A673 (cell line): ENCODE measurements at regions not wholly inside any gene's neighbourhood (a gene's known extent, or its start where the extent isn't known, plus 50 kb on each side); places are given as distances from the start of the nearest gene placed in this dataset.

Experiments
- EZH2 ChIP-seq: fragments of 200-600 bp; sonication (generic); IDR thresholded peaks from 2 replicates; pipeline ENCODE4 v1.6.1; 2017; ENCODE audit warnings: borderline replicate concordance, low read depth, mild to moderate bottlenecking, mixed read lengths, antibody characterized with exemption, low read length; ENCODE audit not compliant: poor library complexity, severe bottlenecking
- TF ChIP-seq, protein P1 (sequence below): fragments of 300-800, 200-600 bp; sonication (generic); conservative IDR thresholded peaks from 2 replicates; pipeline ENCODE4 v1.5.1; 2017; ENCODE audit warnings: low read depth, mild to moderate bottlenecking, antibody characterized with exemption, low read length, moderate library complexity, mixed read lengths

DNA sequence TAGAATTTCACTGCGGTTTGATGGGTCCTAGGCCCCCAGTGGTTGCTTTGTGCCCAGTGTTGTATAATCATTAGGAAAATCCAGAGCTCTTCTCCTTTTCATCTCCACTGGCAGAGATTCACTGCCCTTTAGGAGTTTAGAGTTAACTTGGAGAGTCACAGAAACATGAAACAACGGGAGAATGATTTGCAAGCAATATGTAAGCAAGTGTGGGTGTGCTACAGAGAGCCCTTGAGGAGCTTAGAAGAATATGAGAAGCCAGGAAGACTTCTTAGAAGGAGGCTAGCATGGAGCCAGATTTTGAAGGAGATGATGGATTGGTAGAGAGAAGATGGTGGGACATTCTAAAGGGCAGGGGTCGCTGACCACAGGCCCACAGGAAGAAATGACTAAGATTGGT is 327.3 kb downstream of the ZNF326 start:
- TF ChIP-seq EZH2 = no peak
- TF ChIP-seq, protein P1, sequence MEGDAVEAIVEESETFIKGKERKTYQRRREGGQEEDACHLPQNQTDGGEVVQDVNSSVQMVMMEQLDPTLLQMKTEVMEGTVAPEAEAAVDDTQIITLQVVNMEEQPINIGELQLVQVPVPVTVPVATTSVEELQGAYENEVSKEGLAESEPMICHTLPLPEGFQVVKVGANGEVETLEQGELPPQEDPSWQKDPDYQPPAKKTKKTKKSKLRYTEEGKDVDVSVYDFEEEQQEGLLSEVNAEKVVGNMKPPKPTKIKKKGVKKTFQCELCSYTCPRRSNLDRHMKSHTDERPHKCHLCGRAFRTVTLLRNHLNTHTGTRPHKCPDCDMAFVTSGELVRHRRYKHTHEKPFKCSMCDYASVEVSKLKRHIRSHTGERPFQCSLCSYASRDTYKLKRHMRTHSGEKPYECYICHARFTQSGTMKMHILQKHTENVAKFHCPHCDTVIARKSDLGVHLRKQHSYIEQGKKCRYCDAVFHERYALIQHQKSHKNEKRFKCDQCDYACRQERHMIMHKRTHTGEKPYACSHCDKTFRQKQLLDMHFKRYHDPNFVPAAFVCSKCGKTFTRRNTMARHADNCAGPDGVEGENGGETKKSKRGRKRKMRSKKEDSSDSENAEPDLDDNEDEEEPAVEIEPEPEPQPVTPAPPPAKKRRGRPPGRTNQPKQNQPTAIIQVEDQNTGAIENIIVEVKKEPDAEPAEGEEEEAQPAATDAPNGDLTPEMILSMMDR = no peak
